H1 (cell line): ENCODE measurements at regions not wholly inside any gene's neighbourhood (a gene's known extent, or its start where the extent isn't known, plus 50 kb on each side); places are given as distances from the start of the nearest gene placed in this dataset.

Source experiments
- CTCF ChIA-PET: fragments of 300-600 bp; sonication (Branson Sonifier 250); formaldehyde crosslinking; loops from one replicate; lab custom pipeline; 2021; ENCODE audit not compliant: partially characterized antibody; lab: Charles Lee
- POLR2A ChIA-PET: fragments of 300-600 bp; sonication (Branson Sonifier 250); formaldehyde crosslinking; loops from one replicate; lab custom pipeline; 2021; ENCODE audit warnings: inconsistent platforms; ENCODE audit not compliant: partially characterized antibody; lab: Charles Lee
- DNase-seq, 2 experiments: peaks; one replicate each; pipeline versions ENCODE4 v3.0.0 to v3.0.0-alpha.2; 2010 to 2022; ENCODE audit warnings: low spot score in 2 of 2, low read depth in 1 of 2, mixed read lengths in 1 of 2
- FAIRE-seq: peaks from 2 replicates; lab custom pipeline; 2011; peaks lifted over from hg19 to GRCh38; lab: Jason Lieb, UNC
- H2AFZ ChIP-seq: 2 replicates; pipeline ENCODE4 v1.8.1; 2012; ENCODE audit warnings: low read length, inconsistent platforms
- H2AK5ac ChIP-seq: 2 replicates; pipeline ENCODE4 v1.6.1; 2013; ENCODE audit warnings: low read depth, low read length
- H2BK120ac ChIP-seq: replicated peaks from 2 replicates; pipeline ENCODE3; 2013; ENCODE audit warnings: low read depth, low read length, inconsistent platforms
- H2BK12ac ChIP-seq: 2 replicates; pipeline ENCODE4 v1.6.1; 2013; ENCODE audit warnings: low read depth, low read length
- H2BK15ac ChIP-seq: 2 replicates; pipeline ENCODE4 v1.6.1; 2013; ENCODE audit warnings: low read length
- H2BK20ac ChIP-seq: 2 replicates; pipeline ENCODE4 v1.6.1; 2013; ENCODE audit warnings: low read length
- H2BK5ac ChIP-seq: 2 replicates; pipeline ENCODE4 v1.6.1; 2013; ENCODE audit warnings: low read depth, low read length
- H3K14ac ChIP-seq: 2 replicates; pipeline ENCODE4 v1.6.1; 2013; ENCODE audit warnings: inconsistent platforms; ENCODE audit not compliant: insufficient read length
- H3K18ac ChIP-seq: 2 replicates; pipeline ENCODE4 v1.6.1; 2013; ENCODE audit warnings: low read length; ENCODE audit errors: extremely low read depth
- H3K23ac ChIP-seq: 2 replicates; pipeline ENCODE4 v1.6.1; 2013; ENCODE audit warnings: inconsistent platforms; ENCODE audit not compliant: insufficient read length
- H3K23me2 ChIP-seq: 2 replicates; pipeline ENCODE4 v1.6.1; 2013; ENCODE audit warnings: low read depth, low read length
- H3K27ac ChIP-seq: 2 replicates; pipeline ENCODE4 v1.6.1; 2011; ENCODE audit warnings: low read depth, low read length, inconsistent platforms
- H3K27me3 ChIP-seq, 4 experiments: replicated peaks in 1 of 4; 1 replicate in 1 of 4; 2 replicates in 3 of 4; pipeline versions ENCODE4 v1.6.1 to v1.8.1; 2011 to 2013; ENCODE audit warnings: low read length in 3 of 4, mild to moderate bottlenecking in 3 of 4, inconsistent platforms in 2 of 4, mixed read lengths in 2 of 4, moderate library complexity in 1 of 4; ENCODE audit not compliant: control insufficient read depth in 3 of 4, insufficient read depth in 3 of 4; ENCODE audit errors: extremely low read depth in 1 of 4
- H3K36me3 ChIP-seq, 4 experiments: 2 replicates each; pipeline versions ENCODE4 v1.6.1 to v1.8.1; 2011 to 2013; ENCODE audit warnings: mild to moderate bottlenecking in 4 of 4, low read length in 3 of 4, moderate library complexity in 2 of 4, control low read depth in 1 of 4, inconsistent platforms in 1 of 4; ENCODE audit not compliant: insufficient read depth in 4 of 4, control insufficient read depth in 2 of 4
- H3K4ac ChIP-seq: replicated peaks from 2 replicates; pipeline ENCODE3; 2013; ENCODE audit warnings: low read length, low read depth, mixed read lengths, inconsistent platforms; ENCODE audit not compliant: insufficient read length
- H3K4me1 ChIP-seq, 4 experiments: replicated peaks in 1 of 4; 1 replicate in 1 of 4; 2 replicates in 3 of 4; pipeline versions ENCODE4 v1.6.1 to v1.8.1; 2011 to 2013; ENCODE audit warnings: low read length in 3 of 4, inconsistent platforms in 2 of 4, mixed read lengths in 1 of 4; ENCODE audit not compliant: insufficient read depth in 4 of 4, control insufficient read depth in 3 of 4
- H3K4me2 ChIP-seq, 2 experiments: 2 replicates each; pipeline versions ENCODE4 v1.6.1 to v1.8.1; 2011 to 2013; ENCODE audit warnings: low read depth in 2 of 2, low read length in 2 of 2, control low read depth in 1 of 2, inconsistent platforms in 1 of 2, mild to moderate bottlenecking in 1 of 2; ENCODE audit not compliant: insufficient read depth in 1 of 2
- H3K4me3 ChIP-seq, 4 experiments: fragments of 200-600, 300-600 bp in 1 of 4; sonication (generic), shearing (Covaris generic), sonication (Bioruptor Twin) in 1 of 4; 2 replicates each; pipeline versions ENCODE4 v1.5.1 to v1.8.1; 2011 to 2016; ENCODE audit warnings: low read length in 4 of 4, low read depth in 3 of 4, control low read depth in 2 of 4, inconsistent platforms in 2 of 4, mild to moderate bottlenecking in 2 of 4, mixed read lengths in 1 of 4, moderate library complexity in 1 of 4; ENCODE audit not compliant: insufficient read depth in 2 of 4; ENCODE audit errors: extremely low read depth in 1 of 4
- H3K56ac ChIP-seq: replicated peaks from 2 replicates; pipeline ENCODE3; 2013; ENCODE audit warnings: low read depth, mild to moderate bottlenecking, mixed read lengths, low read length, inconsistent platforms; ENCODE audit not compliant: insufficient read length
- H3K79me1 ChIP-seq: 2 replicates; pipeline ENCODE4 v1.6.1; 2013; ENCODE audit warnings: low read depth, low read length, control low read depth
- H3K79me2 ChIP-seq, 2 experiments: 2 replicates each; pipeline versions ENCODE4 v1.6.1 to v1.8.1; 2012 to 2013; ENCODE audit warnings: low read length in 2 of 2, mild to moderate bottlenecking in 2 of 2, inconsistent platforms in 1 of 2; ENCODE audit not compliant: insufficient read depth in 2 of 2, control insufficient read depth in 1 of 2
- H3K9ac ChIP-seq, 4 experiments: replicated peaks in 1 of 4; 1 replicate in 1 of 4; 2 replicates in 3 of 4; pipeline versions ENCODE4 v1.6.1 to v1.8.1; 2011 to 2013; ENCODE audit warnings: low read depth in 3 of 4, low read length in 3 of 4, control low read depth in 2 of 4, mild to moderate bottlenecking in 2 of 4, moderate library complexity in 2 of 4, inconsistent platforms in 1 of 4; ENCODE audit errors: extremely low read depth in 1 of 4
- H3K9me3 ChIP-seq, 2 experiments: 2 replicates each; pipeline versions ENCODE4 v1.6.1 to v1.8.1; 2012 to 2013; ENCODE audit warnings: mild to moderate bottlenecking in 2 of 2, moderate library complexity in 2 of 2, control low read depth in 1 of 2, inconsistent platforms in 1 of 2, low read depth in 1 of 2, low read length in 1 of 2, mixed read lengths in 1 of 2; ENCODE audit not compliant: insufficient read depth in 2 of 2
- H4K20me1 ChIP-seq, 2 experiments: replicated peaks in 1 of 2; 2 replicates each; pipeline versions ENCODE3 to v1.8.1; 2011 to 2013; ENCODE audit warnings: inconsistent platforms in 2 of 2, low read length in 2 of 2, mild to moderate bottlenecking in 1 of 2; ENCODE audit not compliant: insufficient read depth in 2 of 2, control insufficient read depth in 1 of 2
- H4K5ac ChIP-seq: 2 replicates; pipeline ENCODE4 v1.6.1; 2013; ENCODE audit warnings: low read length, low read depth, mixed read lengths, inconsistent platforms; ENCODE audit not compliant: insufficient read length
- H4K8ac ChIP-seq: 2 replicates; pipeline ENCODE4 v1.8.0; 2013; ENCODE audit warnings: mild to moderate bottlenecking, moderate library complexity, low read length, inconsistent platforms; ENCODE audit not compliant: insufficient read depth; ENCODE audit errors: extremely low read depth
- H4K91ac ChIP-seq: replicated peaks from 2 replicates; pipeline ENCODE3; 2013; ENCODE audit warnings: low read length, mixed read lengths, inconsistent platforms; ENCODE audit not compliant: insufficient read length
- ASH2L ChIP-seq: fragments of 200-600, 300-600 bp; sonication (generic); IDR thresholded peaks from one replicate; pipeline ENCODE4 v1.7.1; 2017; ENCODE audit warnings: low read length
- CREB1 ChIP-seq: IDR thresholded peaks from 2 replicates; pipeline ENCODE4 v1.6.1; 2012; ENCODE audit warnings: inconsistent platforms
- GABPA ChIP-seq: IDR thresholded peaks from 2 replicates; pipeline ENCODE4 v1.6.1; 2011; ENCODE audit warnings: mild to moderate bottlenecking, low read length, moderate library complexity, borderline replicate concordance; ENCODE audit not compliant: insufficient read depth
- RXRA ChIP-seq: IDR thresholded peaks from 2 replicates; pipeline ENCODE4 v1.6.1; 2011; ENCODE audit warnings: low read depth, mild to moderate bottlenecking, low read length, moderate library complexity; ENCODE audit not compliant: insufficient read depth
- SAP30 ChIP-seq: fragments of 300-600 bp; sonication (generic); IDR thresholded peaks from 2 replicates; pipeline ENCODE4 v1.7.1; 2012; ENCODE audit warnings: low read length, moderate library complexity, mild to moderate bottlenecking, inconsistent platforms; ENCODE audit not compliant: insufficient read depth, insufficient replicate concordance
- SRF ChIP-seq: IDR thresholded peaks from 2 replicates; pipeline ENCODE4 v1.6.1; 2011; ENCODE audit warnings: mild to moderate bottlenecking, low read depth, low read length, moderate library complexity
- TAF7 ChIP-seq: optimal IDR thresholded peaks from 2 replicates; pipeline ENCODE3; 2011; ENCODE audit warnings: low read depth, mild to moderate bottlenecking, inconsistent platforms, low read length, moderate library complexity, borderline replicate concordance
- TEAD4 ChIP-seq: IDR thresholded peaks from 2 replicates; pipeline ENCODE4 v1.6.1; 2012; ENCODE audit warnings: low read depth, low read length, inconsistent platforms, mixed read lengths
- WGBS, 2 experiments: shearing (Covaris generic) in 1 of 2; methylation state at CpG; one replicate each; pipeline versions ENCODE4 v1.1.6 to v1.1.7; 2013 to 2015; ENCODE audit warnings: low lambda C conversion rate in 2 of 2, mixed read lengths in 2 of 2, inconsistent platforms in 1 of 2, low coverage in 1 of 2, missing lambda C conversion rate in 1 of 2; ENCODE audit not compliant: insufficient replicate concordance in 2 of 2, insufficient coverage in 1 of 2, insufficient read length in 1 of 2; ENCODE audit errors: extremely low coverage in 1 of 2, missing lambda C conversion rate in 1 of 2; 5-methylcytosine and 5-hydroxymethylcytosine counted together

GRCh38 chr3:55159711-55160110 is 231.9 kb upstream of the LRTM1 start:
- Histone ChIP-seq H3K79me1 (no peaks in the 10 kb centered on the region), H3K56ac (no peak overlapping the region), H3K14ac (no peak overlapping the region), H3K4me2 (no peak overlapping the region), H3K18ac (no peak overlapping the region), H3K4me3 (no peak overlapping the region), H4K20me1 (no peaks in the 10 kb centered on the region), H3K27ac (no peak overlapping the region), H2AK5ac (no peak overlapping the region), H4K5ac (no peak overlapping the region), H3K27me3 (no peaks in the 10 kb centered on the region), H4K8ac (no peak overlapping the region), H2BK20ac (no peak overlapping the region), H3K9me3 (no peaks in the 10 kb centered on the region), H3K4ac (no peak overlapping the region), H3K4me1 (no peaks in the 10 kb centered on the region), H2AFZ (no peak overlapping the region), H2BK12ac (no peak overlapping the region), H3K9ac (no peak overlapping the region), H3K23ac (no peak overlapping the region), H2BK5ac (no peak overlapping the region), H2BK15ac (no peak overlapping the region), H2BK120ac (no peak overlapping the region), H3K36me3 (no peaks in the 10 kb centered on the region), H3K79me2 (no peaks in the 10 kb centered on the region), H3K23me2 (no peaks in the 10 kb centered on the region; the same call in 1 of the 2 replicates), H4K91ac (no peak overlapping the region)
- no peak for DNase-seq
- ChIA-PET POLR2A (no interaction called here), CTCF (no interaction called here)
- WGBS, 2 experiments = 93% methylated on average over 2 of the region's 2 CpGs; no CpG with 5 or more reads in 1 of the 2 experiments
- FAIRE-seq = no peak
- TF ChIP-seq GABPA (no peak), SRF (no peak), TEAD4 (no peak), SAP30 (no peak), CREB1 (no peak), ASH2L (no peak), RXRA (no peak), TAF7 (no peak)
